ENCODE measurements at regions not wholly inside any gene's neighbourhood (a gene's known extent, or its start where the extent isn't known, plus 50 kb on each side); places are given as distances from the start of the nearest gene placed in this dataset.
"Not testable (repeated sequence)": the region's sequence is repeated elsewhere in the genome, so short reads cannot be mapped to it uniquely, and the experiment has no call there.

DNA sequence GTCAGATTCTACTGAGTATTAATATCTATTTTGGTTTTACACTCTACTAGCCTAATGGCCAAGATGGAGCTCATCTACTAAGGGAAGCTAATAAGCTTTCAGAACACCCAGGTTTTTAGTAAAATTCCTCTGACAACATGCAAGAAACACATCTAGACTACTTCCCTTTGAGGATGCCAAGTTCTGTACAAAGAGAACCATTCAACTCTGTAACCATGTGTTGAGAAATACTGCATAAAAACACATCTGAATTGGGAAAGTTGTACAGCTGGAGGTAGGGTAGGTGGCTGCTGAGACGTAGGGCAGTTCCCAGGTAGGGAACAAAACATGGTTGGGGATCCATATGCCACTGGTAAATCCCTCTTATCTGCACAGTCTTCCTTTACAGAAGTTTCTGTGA lies 66.2 kb downstream of the SC5D start:
- no peaks in the 10 kb centered on the region for H3K27me3 ChIP-seq
- H3K4me3 ChIP-seq: no peak overlapping the region
- no peaks in the 10 kb centered on the region for H3K4me1 ChIP-seq
- no peaks in the 10 kb centered on the region for H3K9me3 ChIP-seq
- intact Hi-C loops (cut with DNase I; ENCODE audit: low total_unique reads): no loop called here
- no peaks in the 10 kb centered on the region for H3K36me3 ChIP-seq
- TF ChIP-seq, protein P1, sequence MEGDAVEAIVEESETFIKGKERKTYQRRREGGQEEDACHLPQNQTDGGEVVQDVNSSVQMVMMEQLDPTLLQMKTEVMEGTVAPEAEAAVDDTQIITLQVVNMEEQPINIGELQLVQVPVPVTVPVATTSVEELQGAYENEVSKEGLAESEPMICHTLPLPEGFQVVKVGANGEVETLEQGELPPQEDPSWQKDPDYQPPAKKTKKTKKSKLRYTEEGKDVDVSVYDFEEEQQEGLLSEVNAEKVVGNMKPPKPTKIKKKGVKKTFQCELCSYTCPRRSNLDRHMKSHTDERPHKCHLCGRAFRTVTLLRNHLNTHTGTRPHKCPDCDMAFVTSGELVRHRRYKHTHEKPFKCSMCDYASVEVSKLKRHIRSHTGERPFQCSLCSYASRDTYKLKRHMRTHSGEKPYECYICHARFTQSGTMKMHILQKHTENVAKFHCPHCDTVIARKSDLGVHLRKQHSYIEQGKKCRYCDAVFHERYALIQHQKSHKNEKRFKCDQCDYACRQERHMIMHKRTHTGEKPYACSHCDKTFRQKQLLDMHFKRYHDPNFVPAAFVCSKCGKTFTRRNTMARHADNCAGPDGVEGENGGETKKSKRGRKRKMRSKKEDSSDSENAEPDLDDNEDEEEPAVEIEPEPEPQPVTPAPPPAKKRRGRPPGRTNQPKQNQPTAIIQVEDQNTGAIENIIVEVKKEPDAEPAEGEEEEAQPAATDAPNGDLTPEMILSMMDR (IDR thresholded peaks at IDR 0.05): no peak
- no peak for TF ChIP-seq POLR2A (IDR thresholded peaks at IDR 0.05)
- H3K27ac ChIP-seq: no peak overlapping the region
- DNase-seq: no peak

DNA sequence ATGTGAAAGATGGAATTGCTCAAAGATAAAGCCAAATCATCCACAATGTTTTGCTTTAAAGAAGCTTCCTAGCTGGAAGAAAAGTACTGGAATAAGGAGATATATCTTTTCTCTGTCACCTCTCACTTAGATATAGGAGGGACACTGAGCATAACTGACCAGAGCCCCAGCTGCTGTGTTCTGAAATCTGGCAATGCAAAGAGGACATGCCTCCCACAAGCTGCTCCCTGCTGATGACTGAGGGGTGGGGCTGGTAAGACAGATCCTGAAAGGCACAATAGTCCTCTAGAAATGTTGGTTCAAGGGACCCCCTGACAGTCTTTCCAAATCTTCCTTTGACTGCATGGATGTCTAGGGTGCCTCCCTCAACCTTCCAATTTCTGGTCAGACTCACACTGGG lies 67.0 kb downstream of the SC5D start:
- TF ChIP-seq, protein P1 (IDR thresholded peaks at IDR 0.05): no peak
- TF ChIP-seq POLR2A (IDR thresholded peaks at IDR 0.05): no peak
- Histone ChIP-seq H3K27ac (no peak overlapping the region), H3K36me3 (no peaks in the 10 kb centered on the region), H3K9me3 (no peaks in the 10 kb centered on the region), H3K4me1 (no peaks in the 10 kb centered on the region), H3K4me3 (no peak overlapping the region), H3K27me3 (no peaks in the 10 kb centered on the region)
- intact Hi-C loops (cut with DNase I; ENCODE audit: low total_unique reads): no loop called here
- no peak for DNase-seq

DNA sequence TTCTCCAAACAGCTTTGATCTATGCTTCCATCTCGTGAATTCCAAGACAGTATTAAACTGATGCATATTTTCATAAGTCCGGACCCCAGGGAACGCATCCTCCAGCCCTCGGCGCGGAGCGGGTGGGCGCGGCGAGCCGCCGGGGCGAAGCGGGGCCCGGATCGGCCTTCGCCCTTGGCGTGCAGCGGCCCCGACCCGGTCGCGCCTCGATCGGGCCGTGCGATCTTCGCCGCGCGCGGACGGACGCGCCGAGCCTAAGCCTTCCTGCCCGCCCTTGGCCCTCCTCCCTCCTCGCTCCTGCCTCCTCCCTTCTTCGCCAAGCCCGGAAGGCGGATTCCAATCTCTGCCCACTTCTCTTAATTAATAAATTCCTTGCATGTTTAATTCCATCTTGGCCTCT lies 70.4 kb downstream of the SC5D start:
- not testable (repeated sequence) for DNase-seq

DNA sequence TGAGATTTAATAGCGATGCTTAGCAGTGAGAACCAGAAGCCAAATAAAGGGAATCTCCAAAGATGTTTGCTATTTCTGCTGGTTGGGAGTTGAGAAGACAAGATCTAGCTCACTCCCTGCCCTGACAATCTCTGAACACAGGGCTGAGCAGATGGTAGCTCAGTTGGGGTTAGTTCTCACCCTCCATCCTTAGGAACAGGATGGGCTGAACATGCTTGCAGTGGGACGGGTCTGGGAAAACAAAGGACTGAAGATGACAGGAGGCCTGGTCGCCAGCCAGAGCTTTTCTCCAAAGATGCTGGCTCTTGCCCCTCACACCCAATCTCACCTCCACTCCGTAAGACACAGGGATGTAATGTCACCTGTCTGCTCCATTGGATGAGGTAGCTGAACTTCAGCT lies 72.7 kb downstream of the SC5D start:
- intact Hi-C loops (cut with DNase I; ENCODE audit: low total_unique reads): no loop called here
- Histone ChIP-seq H3K4me1 (peaks cover 0 to 10% of the 10 kb centered on the region in 2 donors), H3K4me3 (no peak overlapping the region), H3K27me3 (peaks cover 0 to 5% of the 10 kb centered on the region in 2 donors), H3K36me3 (no peaks in the 10 kb centered on the region), H3K27ac (no peak overlapping the region), H3K9me3 (no peaks in the 10 kb centered on the region)
- no peak for DNase-seq
- TF ChIP-seq, protein P1 (IDR thresholded peaks at IDR 0.05): no peak
- no peak for TF ChIP-seq POLR2A (IDR thresholded peaks at IDR 0.05)

More for the DNA sequence above, 70.4 kb downstream of the SC5D start:
- H3K36me3 ChIP-seq; H3K27me3 ChIP-seq; intact Hi-C loops (cut with DNase I; ENCODE audit: low total_unique reads); H3K9me3 ChIP-seq; H3K4me1 ChIP-seq; H3K27ac ChIP-seq; H3K4me3 ChIP-seq: not testable (repeated sequence)

DNA sequence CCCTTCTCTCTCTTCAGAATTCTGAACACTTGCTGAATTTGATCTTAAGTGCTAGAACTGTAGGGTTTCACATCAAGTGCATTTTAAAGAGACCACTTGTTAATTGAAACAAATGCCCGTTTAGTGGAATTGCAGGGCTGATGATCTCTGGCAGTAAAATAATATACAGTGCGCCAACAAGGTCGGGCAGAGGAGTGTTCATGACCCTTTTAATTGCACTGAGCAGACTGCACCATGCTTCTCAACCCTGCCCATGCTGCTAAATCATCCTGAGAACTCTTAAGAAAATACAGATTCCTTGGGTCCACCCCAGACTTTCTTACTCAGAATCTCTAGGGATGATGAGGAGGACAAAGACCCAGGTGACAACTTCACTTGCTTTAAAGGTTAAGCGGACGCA lies 73.5 kb downstream of the SC5D start:
- H3K9me3 ChIP-seq: no peaks in the 10 kb centered on the region
- H3K27ac ChIP-seq: no peak overlapping the region
- H3K4me1 ChIP-seq: peaks cover 0 to 10% of the 10 kb centered on the region in 2 donors
- H3K27me3 ChIP-seq: peaks cover 0 to 5% of the 10 kb centered on the region in 2 donors
- TF ChIP-seq POLR2A (IDR thresholded peaks at IDR 0.05): no peak
- TF ChIP-seq, protein P1 (IDR thresholded peaks at IDR 0.05): no peak
- no peaks in the 10 kb centered on the region for H3K36me3 ChIP-seq
- DNase-seq: no peak
- no peak overlapping the region for H3K4me3 ChIP-seq
- intact Hi-C loops (cut with DNase I; ENCODE audit: low total_unique reads): no loop called here

Data from uterus (tissue), 3 donors.